GM06990 (cell line): ENCODE measurements at regions not wholly inside any gene's neighbourhood (a gene's known extent, or its start where the extent isn't known, plus 50 kb on each side); places are given as distances from the start of the nearest gene placed in this dataset.

Source experiments
- DNase-seq: peaks from one replicate; pipeline ENCODE4 v3.0.0-alpha.2; 2011; ENCODE audit not compliant: insufficient read length; ENCODE audit errors: extremely low read depth
- H3K27me3 ChIP-seq: replicated peaks from 2 replicates; pipeline ENCODE4 v1.6.0; 2011; ENCODE audit warnings: low read length; ENCODE audit not compliant: control insufficient read depth, insufficient read depth
- H3K36me3 ChIP-seq: 2 replicates; pipeline ENCODE4 v1.5.1; 2011; ENCODE audit warnings: low read length; ENCODE audit not compliant: control insufficient read depth, insufficient read depth
- H3K4me3 ChIP-seq: replicated peaks from 2 replicates; pipeline ENCODE4 v1.5.1; 2011; ENCODE audit warnings: low read depth, mild to moderate bottlenecking, control low read depth, low read length
- TF ChIP-seq, protein P1 (sequence below): IDR thresholded peaks from 2 replicates; pipeline ENCODE4 v1.5.1; 2011; ENCODE audit warnings: low read length, control low read depth, mild to moderate bottlenecking, inconsistent platforms; ENCODE audit not compliant: insufficient read depth, poor library complexity, severe bottlenecking

DNA sequence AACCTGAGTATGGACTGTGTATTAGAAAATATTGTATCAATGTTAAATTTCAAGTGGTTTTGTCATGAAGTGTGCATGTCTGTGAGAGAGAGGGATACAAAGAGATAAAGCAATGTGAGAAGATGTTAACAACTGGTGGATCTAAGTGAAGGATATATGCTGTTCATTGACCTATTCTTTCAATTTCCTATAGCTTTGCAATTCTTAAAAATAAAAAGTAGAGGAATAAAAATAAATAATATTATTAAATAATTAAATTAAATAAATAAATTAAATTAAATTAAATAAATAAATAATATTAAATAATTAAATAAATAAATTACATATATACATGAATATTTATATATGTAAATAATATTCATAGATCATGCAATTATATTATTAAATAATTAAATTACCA is 131.2 kb upstream of the DACH1 start:
- DNase-seq = no peak

GRCh38 chr13:71979616-71980015 is 112.6 kb upstream of the DACH1 start:
- H3K36me3 ChIP-seq = no peaks in the 10 kb centered on the region
- no peak for DNase-seq
- H3K27me3 ChIP-seq = no peaks in the 10 kb centered on the region
- TF ChIP-seq, protein P1, sequence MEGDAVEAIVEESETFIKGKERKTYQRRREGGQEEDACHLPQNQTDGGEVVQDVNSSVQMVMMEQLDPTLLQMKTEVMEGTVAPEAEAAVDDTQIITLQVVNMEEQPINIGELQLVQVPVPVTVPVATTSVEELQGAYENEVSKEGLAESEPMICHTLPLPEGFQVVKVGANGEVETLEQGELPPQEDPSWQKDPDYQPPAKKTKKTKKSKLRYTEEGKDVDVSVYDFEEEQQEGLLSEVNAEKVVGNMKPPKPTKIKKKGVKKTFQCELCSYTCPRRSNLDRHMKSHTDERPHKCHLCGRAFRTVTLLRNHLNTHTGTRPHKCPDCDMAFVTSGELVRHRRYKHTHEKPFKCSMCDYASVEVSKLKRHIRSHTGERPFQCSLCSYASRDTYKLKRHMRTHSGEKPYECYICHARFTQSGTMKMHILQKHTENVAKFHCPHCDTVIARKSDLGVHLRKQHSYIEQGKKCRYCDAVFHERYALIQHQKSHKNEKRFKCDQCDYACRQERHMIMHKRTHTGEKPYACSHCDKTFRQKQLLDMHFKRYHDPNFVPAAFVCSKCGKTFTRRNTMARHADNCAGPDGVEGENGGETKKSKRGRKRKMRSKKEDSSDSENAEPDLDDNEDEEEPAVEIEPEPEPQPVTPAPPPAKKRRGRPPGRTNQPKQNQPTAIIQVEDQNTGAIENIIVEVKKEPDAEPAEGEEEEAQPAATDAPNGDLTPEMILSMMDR = peak; percentile 29
- H3K4me3 ChIP-seq = no peak overlapping the region

More for the DNA sequence above, 131.2 kb upstream of the DACH1 start:
- Histone ChIP-seq H3K27me3 (no peaks in the 10 kb centered on the region), H3K36me3 (no peaks in the 10 kb centered on the region), H3K4me3 (no peak overlapping the region)
- TF ChIP-seq, protein P1 = no peak

- TF ChIP-seq, protein P1 = no peak
Observed at GRCh38 chr13:71977028-71977427, 110.0 kb upstream of the DACH1 start.

DNA sequence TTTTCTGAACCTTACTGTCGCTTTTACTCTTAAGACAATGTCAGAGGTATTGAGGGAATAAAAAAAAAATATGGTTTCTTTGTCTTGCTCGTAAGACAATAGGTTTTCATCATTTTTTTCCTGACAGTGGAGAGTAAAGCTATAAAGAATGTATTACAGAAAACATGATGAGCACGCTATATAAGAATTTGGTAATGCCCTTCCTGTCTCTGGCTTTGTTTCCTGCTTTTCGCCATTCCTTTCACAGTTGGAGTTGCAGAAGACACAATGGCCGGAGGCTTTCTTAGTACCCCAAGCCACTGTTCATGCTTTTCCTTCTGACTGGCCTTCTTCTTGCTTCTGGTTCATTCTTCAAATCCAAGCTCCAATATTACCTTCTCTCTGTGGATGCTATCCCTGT is 101.0 kb upstream of the DACH1 start:
- no peak overlapping the region for H3K4me3 ChIP-seq
- TF ChIP-seq, protein P1 = no peak
- no peaks in the 10 kb centered on the region for H3K27me3 ChIP-seq
- H3K36me3 ChIP-seq = no peaks in the 10 kb centered on the region
- DNase-seq = no peak

More at GRCh38 chr13:71977028-71977427, 110.0 kb upstream of the DACH1 start:
- DNase-seq = no peak
- H3K4me3 ChIP-seq = no peak overlapping the region
- H3K36me3 ChIP-seq = no peaks in the 10 kb centered on the region
- H3K27me3 ChIP-seq = no peaks in the 10 kb centered on the region

- no peak for DNase-seq
- Histone ChIP-seq H3K36me3 (no peaks in the 10 kb centered on the region), H3K4me3 (no peak overlapping the region), H3K27me3 (no peaks in the 10 kb centered on the region)
- TF ChIP-seq, protein P1 = no peak
Observed at GRCh38 chr13:71964491-71965100, 97.6 kb upstream of the DACH1 start.

GRCh38 chr13:71962735-71963134 is 95.7 kb upstream of the DACH1 start:
- Histone ChIP-seq H3K27me3 (no peaks in the 10 kb centered on the region), H3K36me3 (no peaks in the 10 kb centered on the region), H3K4me3 (no peak overlapping the region)
- DNase-seq = no peak
- TF ChIP-seq, protein P1 = no peak
